Upper lobe of right lung (tissue), 1 donor: ENCODE measurements at regions not wholly inside any gene's neighbourhood (a gene's known extent, or its start where the extent isn't known, plus 50 kb on each side); places are given as distances from the start of the nearest gene placed in this dataset.

Experiments used
- ATAC-seq: fragments of 200-7000 bp; cut with Tn5 transposase; one replicate; pipeline ENCODE4 v1.9.1; 2020; ENCODE audit warnings: mild to moderate bottlenecking, moderate library complexity
- DNase-seq: peaks from one replicate; pipeline ENCODE4 v3.0.0-alpha.2; 2020
- H3K27ac ChIP-seq: fragments of 200-600 bp; one replicate; pipeline ENCODE4 v1.8.0; 2022
- H3K27me3 ChIP-seq: fragments of 200-600 bp; one replicate; pipeline ENCODE4 v1.8.0; 2022; ENCODE audit warnings: mild to moderate bottlenecking
- H3K36me3 ChIP-seq: fragments of 200-600 bp; one replicate; pipeline ENCODE4 v1.8.0; 2022
- H3K4me1 ChIP-seq: fragments of 200-600 bp; one replicate; pipeline ENCODE4 v1.8.0; 2022
- H3K4me3 ChIP-seq: fragments of 200-600 bp; one replicate; pipeline ENCODE4 v1.8.0; 2022; ENCODE audit warnings: mild to moderate bottlenecking
- H3K9me3 ChIP-seq: fragments of 200-600 bp; one replicate; pipeline ENCODE4 v1.8.0; 2022
- CTCF ChIP-seq: fragments of 200-600 bp; IDR thresholded peaks from one replicate; pipeline ENCODE4 v1.8.0; 2022; ENCODE audit warnings: antibody characterized with exemption
- intact Hi-C: fragments of 100-400 bp; cut with DNase I; formaldehyde crosslinking; loops from one replicate; pipeline ENCODE4 v1.11.0; 2022
- donor health status: DM: no; HTN: yes; CAD: no; lungs with severe emphysema.

GRCh38 chr7:112573302-112574039, 92.7 kb downstream of the LSMEM1 start:
- no peak for ATAC-seq
- Histone ChIP-seq H3K36me3 (no peaks in the 10 kb centered on the region), H3K4me3 (no peak overlapping the region), H3K9me3 (no peaks in the 10 kb centered on the region), H3K4me1 (no peaks in the 10 kb centered on the region), H3K27ac (no peak overlapping the region), H3K27me3 (no peaks in the 10 kb centered on the region)
- intact Hi-C loops, result no loop called here
- TF ChIP-seq CTCF, result no peak
- DNase-seq, result no peak

GRCh38 chr7:112575864-112576263, 95.1 kb downstream of the LSMEM1 start:
- Histone ChIP-seq H3K4me1 (no peaks in the 10 kb centered on the region), H3K4me3 (no peak overlapping the region), H3K27ac (no peak overlapping the region), H3K27me3 (no peaks in the 10 kb centered on the region), H3K36me3 (no peaks in the 10 kb centered on the region), H3K9me3 (no peaks in the 10 kb centered on the region)
- DNase-seq (no peak), ATAC-seq (no peak)
- intact Hi-C loops, result no loop called here
- no peak for TF ChIP-seq CTCF

- Histone ChIP-seq H3K36me3 (no peaks in the 10 kb centered on the region), H3K27me3 (no peaks in the 10 kb centered on the region), H3K27ac (no peak overlapping the region), H3K9me3 (no peaks in the 10 kb centered on the region), H3K4me3 (no peak overlapping the region), H3K4me1 (no peaks in the 10 kb centered on the region)
- intact Hi-C loops, result no loop called here
- TF ChIP-seq CTCF, result no peak
- ATAC-seq (no peak), DNase-seq (no peak)
Measured at GRCh38 chr7:112579388-112579787, 98.6 kb downstream of the LSMEM1 start.

- Histone ChIP-seq H3K27ac (no peak overlapping the region), H3K4me3 (no peak overlapping the region), H3K27me3 (no peaks in the 10 kb centered on the region), H3K9me3 (no peaks in the 10 kb centered on the region), H3K4me1 (no peaks in the 10 kb centered on the region), H3K36me3 (no peaks in the 10 kb centered on the region)
- TF ChIP-seq CTCF, result no peak
- no peak for DNase-seq
- no peak for ATAC-seq
- intact Hi-C loops, result no loop called here
Measured at GRCh38 chr7:112580717-112581435, 100.1 kb downstream of the LSMEM1 start.

- ATAC-seq (no peak), DNase-seq (no peak)
- H3K4me3 ChIP-seq, result no peak overlapping the region
- no peaks in the 10 kb centered on the region for H3K9me3 ChIP-seq
- H3K4me1 ChIP-seq, result no peaks in the 10 kb centered on the region
- H3K27me3 ChIP-seq, result no peaks in the 10 kb centered on the region
- H3K27ac ChIP-seq, result no peak overlapping the region
- intact Hi-C loops, result no loop called here
- no peak for TF ChIP-seq CTCF
- no peaks in the 10 kb centered on the region for H3K36me3 ChIP-seq
Measured at GRCh38 chr7:112581529-112581928, 100.7 kb downstream of the LSMEM1 start.
